H1 (cell line): ENCODE measurements at regions not wholly inside any gene's neighbourhood (a gene's known extent, or its start where the extent isn't known, plus 50 kb on each side); places are given as distances from the start of the nearest gene placed in this dataset.

ENCODE experiments used
- CTCF ChIA-PET: fragments of 300-600 bp; sonication (Branson Sonifier 250); formaldehyde crosslinking; loops from one replicate; lab custom pipeline; 2021; ENCODE audit not compliant: partially characterized antibody; lab: Charles Lee
- POLR2A ChIA-PET: fragments of 300-600 bp; sonication (Branson Sonifier 250); formaldehyde crosslinking; loops from one replicate; lab custom pipeline; 2021; ENCODE audit warnings: inconsistent platforms; ENCODE audit not compliant: partially characterized antibody; lab: Charles Lee
- DNase-seq, 2 experiments: peaks; one replicate each; pipeline versions ENCODE4 v3.0.0 to v3.0.0-alpha.2; 2010 to 2022; ENCODE audit warnings: low spot score in 2 of 2, low read depth in 1 of 2, mixed read lengths in 1 of 2
- FAIRE-seq: peaks from 2 replicates; lab custom pipeline; 2011; peaks lifted over from hg19 to GRCh38; lab: Jason Lieb, UNC
- H2AFZ ChIP-seq: 2 replicates; pipeline ENCODE4 v1.8.1; 2012; ENCODE audit warnings: low read length, inconsistent platforms
- H2AK5ac ChIP-seq: 2 replicates; pipeline ENCODE4 v1.6.1; 2013; ENCODE audit warnings: low read depth, low read length
- H2BK120ac ChIP-seq: replicated peaks from 2 replicates; pipeline ENCODE3; 2013; ENCODE audit warnings: low read depth, low read length, inconsistent platforms
- H2BK12ac ChIP-seq: 2 replicates; pipeline ENCODE4 v1.6.1; 2013; ENCODE audit warnings: low read depth, low read length
- H2BK15ac ChIP-seq: 2 replicates; pipeline ENCODE4 v1.6.1; 2013; ENCODE audit warnings: low read length
- H2BK20ac ChIP-seq: 2 replicates; pipeline ENCODE4 v1.6.1; 2013; ENCODE audit warnings: low read length
- H2BK5ac ChIP-seq: 2 replicates; pipeline ENCODE4 v1.6.1; 2013; ENCODE audit warnings: low read depth, low read length
- H3K14ac ChIP-seq: 2 replicates; pipeline ENCODE4 v1.6.1; 2013; ENCODE audit warnings: inconsistent platforms; ENCODE audit not compliant: insufficient read length
- H3K18ac ChIP-seq: 2 replicates; pipeline ENCODE4 v1.6.1; 2013; ENCODE audit warnings: low read length; ENCODE audit errors: extremely low read depth
- H3K23ac ChIP-seq: 2 replicates; pipeline ENCODE4 v1.6.1; 2013; ENCODE audit warnings: inconsistent platforms; ENCODE audit not compliant: insufficient read length
- H3K23me2 ChIP-seq: 2 replicates; pipeline ENCODE4 v1.6.1; 2013; ENCODE audit warnings: low read depth, low read length
- H3K27ac ChIP-seq: 2 replicates; pipeline ENCODE4 v1.6.1; 2011; ENCODE audit warnings: low read depth, low read length, inconsistent platforms
- H3K27me3 ChIP-seq, 4 experiments: replicated peaks in 1 of 4; 1 replicate in 1 of 4; 2 replicates in 3 of 4; pipeline versions ENCODE4 v1.6.1 to v1.8.1; 2011 to 2013; ENCODE audit warnings: low read length in 3 of 4, mild to moderate bottlenecking in 3 of 4, inconsistent platforms in 2 of 4, mixed read lengths in 2 of 4, moderate library complexity in 1 of 4; ENCODE audit not compliant: control insufficient read depth in 3 of 4, insufficient read depth in 3 of 4; ENCODE audit errors: extremely low read depth in 1 of 4
- H3K36me3 ChIP-seq, 4 experiments: 2 replicates each; pipeline versions ENCODE4 v1.6.1 to v1.8.1; 2011 to 2013; ENCODE audit warnings: mild to moderate bottlenecking in 4 of 4, low read length in 3 of 4, moderate library complexity in 2 of 4, control low read depth in 1 of 4, inconsistent platforms in 1 of 4; ENCODE audit not compliant: insufficient read depth in 4 of 4, control insufficient read depth in 2 of 4
- H3K4ac ChIP-seq: replicated peaks from 2 replicates; pipeline ENCODE3; 2013; ENCODE audit warnings: low read length, low read depth, mixed read lengths, inconsistent platforms; ENCODE audit not compliant: insufficient read length
- H3K4me1 ChIP-seq, 4 experiments: replicated peaks in 1 of 4; 1 replicate in 1 of 4; 2 replicates in 3 of 4; pipeline versions ENCODE4 v1.6.1 to v1.8.1; 2011 to 2013; ENCODE audit warnings: low read length in 3 of 4, inconsistent platforms in 2 of 4, mixed read lengths in 1 of 4; ENCODE audit not compliant: insufficient read depth in 4 of 4, control insufficient read depth in 3 of 4
- H3K4me2 ChIP-seq, 2 experiments: 2 replicates each; pipeline versions ENCODE4 v1.6.1 to v1.8.1; 2011 to 2013; ENCODE audit warnings: low read depth in 2 of 2, low read length in 2 of 2, control low read depth in 1 of 2, inconsistent platforms in 1 of 2, mild to moderate bottlenecking in 1 of 2; ENCODE audit not compliant: insufficient read depth in 1 of 2
- H3K4me3 ChIP-seq, 4 experiments: fragments of 200-600, 300-600 bp in 1 of 4; sonication (generic), shearing (Covaris generic), sonication (Bioruptor Twin) in 1 of 4; 2 replicates each; pipeline versions ENCODE4 v1.5.1 to v1.8.1; 2011 to 2016; ENCODE audit warnings: low read length in 4 of 4, low read depth in 3 of 4, control low read depth in 2 of 4, inconsistent platforms in 2 of 4, mild to moderate bottlenecking in 2 of 4, mixed read lengths in 1 of 4, moderate library complexity in 1 of 4; ENCODE audit not compliant: insufficient read depth in 2 of 4; ENCODE audit errors: extremely low read depth in 1 of 4
- H3K56ac ChIP-seq: replicated peaks from 2 replicates; pipeline ENCODE3; 2013; ENCODE audit warnings: low read depth, mild to moderate bottlenecking, mixed read lengths, low read length, inconsistent platforms; ENCODE audit not compliant: insufficient read length
- H3K79me1 ChIP-seq: 2 replicates; pipeline ENCODE4 v1.6.1; 2013; ENCODE audit warnings: low read depth, low read length, control low read depth
- H3K79me2 ChIP-seq, 2 experiments: 2 replicates each; pipeline versions ENCODE4 v1.6.1 to v1.8.1; 2012 to 2013; ENCODE audit warnings: low read length in 2 of 2, mild to moderate bottlenecking in 2 of 2, inconsistent platforms in 1 of 2; ENCODE audit not compliant: insufficient read depth in 2 of 2, control insufficient read depth in 1 of 2
- H3K9ac ChIP-seq, 4 experiments: replicated peaks in 1 of 4; 1 replicate in 1 of 4; 2 replicates in 3 of 4; pipeline versions ENCODE4 v1.6.1 to v1.8.1; 2011 to 2013; ENCODE audit warnings: low read depth in 3 of 4, low read length in 3 of 4, control low read depth in 2 of 4, mild to moderate bottlenecking in 2 of 4, moderate library complexity in 2 of 4, inconsistent platforms in 1 of 4; ENCODE audit errors: extremely low read depth in 1 of 4
- H3K9me3 ChIP-seq, 2 experiments: 2 replicates each; pipeline versions ENCODE4 v1.6.1 to v1.8.1; 2012 to 2013; ENCODE audit warnings: mild to moderate bottlenecking in 2 of 2, moderate library complexity in 2 of 2, control low read depth in 1 of 2, inconsistent platforms in 1 of 2, low read depth in 1 of 2, low read length in 1 of 2, mixed read lengths in 1 of 2; ENCODE audit not compliant: insufficient read depth in 2 of 2
- H4K20me1 ChIP-seq, 2 experiments: replicated peaks in 1 of 2; 2 replicates each; pipeline versions ENCODE3 to v1.8.1; 2011 to 2013; ENCODE audit warnings: inconsistent platforms in 2 of 2, low read length in 2 of 2, mild to moderate bottlenecking in 1 of 2; ENCODE audit not compliant: insufficient read depth in 2 of 2, control insufficient read depth in 1 of 2
- H4K5ac ChIP-seq: 2 replicates; pipeline ENCODE4 v1.6.1; 2013; ENCODE audit warnings: low read length, low read depth, mixed read lengths, inconsistent platforms; ENCODE audit not compliant: insufficient read length
- H4K8ac ChIP-seq: 2 replicates; pipeline ENCODE4 v1.8.0; 2013; ENCODE audit warnings: mild to moderate bottlenecking, moderate library complexity, low read length, inconsistent platforms; ENCODE audit not compliant: insufficient read depth; ENCODE audit errors: extremely low read depth
- H4K91ac ChIP-seq: replicated peaks from 2 replicates; pipeline ENCODE3; 2013; ENCODE audit warnings: low read length, mixed read lengths, inconsistent platforms; ENCODE audit not compliant: insufficient read length
- ASH2L ChIP-seq: fragments of 200-600, 300-600 bp; sonication (generic); IDR thresholded peaks from one replicate; pipeline ENCODE4 v1.7.1; 2017; ENCODE audit warnings: low read length
- ATF2 ChIP-seq: IDR thresholded peaks from 2 replicates; pipeline ENCODE4 v1.6.1; 2012; ENCODE audit warnings: low read length, inconsistent platforms
- CHD1 ChIP-seq: IDR thresholded peaks from 2 replicates; pipeline ENCODE4 v1.6.1; 2012; ENCODE audit warnings: low read depth, low read length, improper control_type of control experiment
- HDAC2 ChIP-seq, 2 experiments: fragments of 300-600 bp in 1 of 2; sonication (generic) in 1 of 2; IDR thresholded peaks; 2 replicates each; pipeline ENCODE4 v1.6.1; 2011 to 2012; ENCODE audit warnings: low read depth in 2 of 2, low read length in 2 of 2, mild to moderate bottlenecking in 2 of 2, moderate library complexity in 2 of 2, borderline replicate concordance in 1 of 2, inconsistent platforms in 1 of 2
- JUN ChIP-seq: IDR thresholded peaks from 2 replicates; pipeline ENCODE4 v1.6.1; 2011; ENCODE audit warnings: low read depth, mild to moderate bottlenecking, improper control_type of control experiment, low read length
- POLR2A ChIP-seq, 2 experiments: IDR thresholded peaks; 1 replicate in 1 of 2; 2 replicates in 1 of 2; pipeline ENCODE4 v1.6.1; 2011; ENCODE audit warnings: low read depth in 2 of 2, low read length in 2 of 2, mild to moderate bottlenecking in 2 of 2; ENCODE audit errors: control extremely low read depth in 1 of 2
- RBBP5 ChIP-seq: IDR thresholded peaks from 2 replicates; pipeline ENCODE4 v1.7.1; 2012; ENCODE audit warnings: low read depth, mild to moderate bottlenecking, inconsistent platforms, low read length, moderate library complexity, borderline replicate concordance
- WGBS, 2 experiments: shearing (Covaris generic) in 1 of 2; methylation state at CpG; one replicate each; pipeline versions ENCODE4 v1.1.6 to v1.1.7; 2013 to 2015; ENCODE audit warnings: low lambda C conversion rate in 2 of 2, mixed read lengths in 2 of 2, inconsistent platforms in 1 of 2, low coverage in 1 of 2, missing lambda C conversion rate in 1 of 2; ENCODE audit not compliant: insufficient replicate concordance in 2 of 2, insufficient coverage in 1 of 2, insufficient read length in 1 of 2; ENCODE audit errors: extremely low coverage in 1 of 2, missing lambda C conversion rate in 1 of 2; 5-methylcytosine and 5-hydroxymethylcytosine counted together

GRCh38 chr6:4395386-4395785 lies 260.0 kb upstream of the ECI2 start:
- no peak for FAIRE-seq

More at GRCh38 chr6:4395386-4395785, 260.0 kb upstream of the ECI2 start:
- no peak for DNase-seq
- H2BK5ac ChIP-seq, result no peak overlapping the region
- no peaks in the 10 kb centered on the region for H3K36me3 ChIP-seq
- TF ChIP-seq ATF2 (no peak), HDAC2 (IDR thresholded peaks at IDR 0.05; ENCODE audit: borderline replicate concordance in 1 of 2, low read depth in 2 of 2, low read length in 2 of 2) (no peak), RBBP5 (no peak), POLR2A (IDR thresholded peaks at IDR 0.05; ENCODE audit: control extremely low read depth in 1 of 2, low read depth in 2 of 2, low read length in 2 of 2) (no peak), JUN (no peak), ASH2L (no peak), CHD1 (no peak)
- H2BK20ac ChIP-seq, result no peak overlapping the region
- no peaks in the 10 kb centered on the region for H3K79me1 ChIP-seq
- H4K5ac ChIP-seq, result no peak overlapping the region
- H2AFZ ChIP-seq, result no peak overlapping the region
- H3K79me2 ChIP-seq, result no peaks in the 10 kb centered on the region
- no peak overlapping the region for H3K9ac ChIP-seq
- H2BK12ac ChIP-seq, result no peak overlapping the region
- no peak overlapping the region for H3K4ac ChIP-seq
- H3K23ac ChIP-seq, result no peak overlapping the region
- H3K9me3 ChIP-seq, result no peaks in the 10 kb centered on the region
- no peak overlapping the region for H4K91ac ChIP-seq
- no peak overlapping the region for H3K18ac ChIP-seq
- no peak overlapping the region for H3K14ac ChIP-seq
- H3K27me3 ChIP-seq, result no peaks in the 10 kb centered on the region; a peak in 1 of 7 replicates
- peaks cover 0 to 3% (median 0%) of the 10 kb centered on the region in 4 experiments; a peak in 2 of 7 replicates for H3K4me1 ChIP-seq
- H2BK120ac ChIP-seq, result no peak overlapping the region
- CTCF ChIA-PET, result interaction anchor here (0.8 to 1.9 kb wide), 7 partner anchors 12 to 109 kb away, joined by 3 to 6 read pairs (median 3); no protein-coding TSS in a partner anchor
- H4K20me1 ChIP-seq, result no peaks in the 10 kb centered on the region
- no peak overlapping the region for H4K8ac ChIP-seq
- H3K23me2 ChIP-seq, result no peaks in the 10 kb centered on the region
- no peak overlapping the region for H3K56ac ChIP-seq
- H3K4me2 ChIP-seq, result no peak overlapping the region
- no peak overlapping the region for H2AK5ac ChIP-seq
- POLR2A ChIA-PET, result no interaction called here
- WGBS, 2 experiments, result 96% methylated on average over 1 of the region's 1 CpG; no CpG with 5 or more reads in 1 of the 2 experiments
- no peak overlapping the region for H3K27ac ChIP-seq
- no peak overlapping the region for H2BK15ac ChIP-seq
- H3K4me3 ChIP-seq, result no peak overlapping the region
